HS-27A (cell line): ENCODE measurements at regions not wholly inside any gene's neighbourhood (a gene's known extent, or its start where the extent isn't known, plus 50 kb on each side); places are given as distances from the start of the nearest gene placed in this dataset.
"Not testable (repeated sequence)": the region's sequence is repeated elsewhere in the genome, so short reads cannot be mapped to it uniquely, and the experiment has no call there.

Experiments
- DNase-seq: peaks from one replicate; pipeline ENCODE4 v3.0.0-alpha.2; 2012; ENCODE audit warnings: low read depth, missing footprints

- no peak for DNase-seq
Measured at GRCh38 chr3:26280517-26280916, 342.1 kb upstream of the LRRC3B start.

GRCh38 chr3:26281284-26281985 is 341.1 kb upstream of the LRRC3B start:
- DNase-seq, result no peak

- not testable (repeated sequence) for DNase-seq
Measured at GRCh38 chr3:26284503-26284902, 338.1 kb upstream of the LRRC3B start.

GRCh38 chr3:26291840-26292239 is 330.7 kb upstream of the LRRC3B start:
- no peak for DNase-seq

GRCh38 chr3:26292780-26293179 is 329.8 kb upstream of the LRRC3B start:
- no peak for DNase-seq

GRCh38 chr3:26293329-26293844 is 329.2 kb upstream of the LRRC3B start:
- DNase-seq, result no peak

GRCh38 chr3:26307192-26307591 is 315.4 kb upstream of the LRRC3B start:
- DNase-seq, result no peak

- DNase-seq, result no peak
Measured at GRCh38 chr3:26307787-26308186, 314.8 kb upstream of the LRRC3B start.

GRCh38 chr3:26308454-26308853 is 314.1 kb upstream of the LRRC3B start:
- DNase-seq, result no peak

- not testable (repeated sequence) for DNase-seq
Measured at GRCh38 chr3:26309536-26309935, 313.0 kb upstream of the LRRC3B start.

GRCh38 chr3:26312816-26313215 is 309.8 kb upstream of the LRRC3B start:
- DNase-seq, result no peak

GRCh38 chr3:26316472-26316871 is 306.1 kb upstream of the LRRC3B start:
- no peak for DNase-seq

- not testable (repeated sequence) for DNase-seq
Measured at GRCh38 chr3:26323741-26324140, 298.8 kb upstream of the LRRC3B start.

GRCh38 chr3:26340001-26340400 is 282.6 kb upstream of the LRRC3B start:
- no peak for DNase-seq

GRCh38 chr3:26343647-26344046 is 278.9 kb upstream of the LRRC3B start:
- DNase-seq, result no peak

GRCh38 chr3:26345613-26346012 is 277.0 kb upstream of the LRRC3B start:
- DNase-seq, result no peak

GRCh38 chr3:26346497-26346896 is 276.1 kb upstream of the LRRC3B start:
- DNase-seq, result no peak

GRCh38 chr3:26347150-26347549 is 275.4 kb upstream of the LRRC3B start:
- no peak for DNase-seq

- no peak for DNase-seq
Measured at GRCh38 chr3:26350853-26351252, 271.7 kb upstream of the LRRC3B start.

GRCh38 chr3:26353097-26353496 is 269.5 kb upstream of the LRRC3B start:
- no peak for DNase-seq

- DNase-seq, result no peak
Measured at GRCh38 chr3:26358405-26358804, 264.2 kb upstream of the LRRC3B start.

- DNase-seq, result no peak
Measured at GRCh38 chr3:26365706-26366105, 256.9 kb upstream of the LRRC3B start.

GRCh38 chr3:26368312-26368711 is 254.3 kb upstream of the LRRC3B start:
- no peak for DNase-seq

GRCh38 chr3:26369133-26369532 is 253.4 kb upstream of the LRRC3B start:
- no peak for DNase-seq
